H9 (cell line): ENCODE measurements at regions not wholly inside any gene's neighbourhood (a gene's known extent, or its start where the extent isn't known, plus 50 kb on each side); places are given as distances from the start of the nearest gene placed in this dataset.

ENCODE experiments used
- DNase-seq: peaks from one replicate; pipeline ENCODE4 v3.0.0-alpha.2; 2017
- H2AFZ ChIP-seq: one replicate; pipeline ENCODE4 v1.6.1; 2013; ENCODE audit warnings: mild to moderate bottlenecking, low read length, control low read depth, moderate library complexity
- H2AK5ac ChIP-seq: 2 replicates; pipeline ENCODE4 v1.6.1; 2013; ENCODE audit warnings: low read length, control low read depth, mixed read lengths; ENCODE audit not compliant: insufficient read length
- H2BK120ac ChIP-seq: one replicate; pipeline ENCODE4 v1.6.1; 2013; ENCODE audit warnings: low read depth, mild to moderate bottlenecking, low read length, control low read depth, inconsistent platforms; ENCODE audit not compliant: poor library complexity, severe bottlenecking
- H2BK12ac ChIP-seq: 2 replicates; pipeline ENCODE4 v1.6.1; 2013; ENCODE audit warnings: low read length, control low read depth, mixed read lengths, low read depth; ENCODE audit not compliant: insufficient read length
- H2BK15ac ChIP-seq: 2 replicates; pipeline ENCODE4 v1.6.1; 2013; ENCODE audit warnings: low read depth, low read length, control low read depth
- H2BK20ac ChIP-seq: one replicate; pipeline ENCODE4 v1.6.1; 2013; ENCODE audit warnings: low read depth, mild to moderate bottlenecking, low read length, control low read depth, inconsistent platforms; ENCODE audit not compliant: poor library complexity, severe bottlenecking
- H2BK5ac ChIP-seq: 2 replicates; pipeline ENCODE4 v1.6.1; 2013; ENCODE audit warnings: low read length, control low read depth, mixed read lengths; ENCODE audit not compliant: insufficient read length
- H3K14ac ChIP-seq: 2 replicates; pipeline ENCODE4 v1.6.1; 2013; ENCODE audit warnings: low read length, control low read depth; ENCODE audit not compliant: insufficient read depth
- H3K18ac ChIP-seq: 2 replicates; pipeline ENCODE4 v1.6.1; 2013; ENCODE audit warnings: low read depth, mild to moderate bottlenecking, mixed read lengths, low read length, control low read depth; ENCODE audit not compliant: insufficient read length
- H3K23ac ChIP-seq: 2 replicates; pipeline ENCODE4 v1.6.1; 2013; ENCODE audit warnings: low read length, control low read depth, mixed read lengths, low read depth; ENCODE audit not compliant: insufficient read length
- H3K23me2 ChIP-seq: 2 replicates; pipeline ENCODE4 v1.6.1; 2013; ENCODE audit warnings: low read depth, mild to moderate bottlenecking, mixed read lengths, low read length, control low read depth; ENCODE audit not compliant: insufficient read length, poor library complexity, severe bottlenecking
- H3K27ac ChIP-seq: 2 replicates; pipeline ENCODE4 v1.5.1; 2013; ENCODE audit warnings: low read length, control low read depth, mixed read lengths, low read depth; ENCODE audit not compliant: insufficient read length
- H3K27me3 ChIP-seq: 2 replicates; pipeline ENCODE4 v1.6.1; 2013; ENCODE audit warnings: low read length, control low read depth, inconsistent platforms; ENCODE audit not compliant: insufficient read depth
- H3K4ac ChIP-seq: 2 replicates; pipeline ENCODE4 v1.6.1; 2013; ENCODE audit warnings: low read depth, mild to moderate bottlenecking, control low read depth, inconsistent platforms, low read length, moderate library complexity
- H3K4me1 ChIP-seq: 2 replicates; pipeline ENCODE4 v1.6.1; 2013; ENCODE audit warnings: low read length, control low read depth, inconsistent platforms; ENCODE audit not compliant: insufficient read depth
- H3K4me2 ChIP-seq: 2 replicates; pipeline ENCODE4 v1.6.1; 2013; ENCODE audit warnings: low read length, control low read depth, mixed read lengths; ENCODE audit not compliant: insufficient read length, insufficient read depth
- H3K56ac ChIP-seq: 2 replicates; pipeline ENCODE4 v1.6.1; 2013; ENCODE audit warnings: low read depth, mild to moderate bottlenecking, mixed read lengths, low read length, control low read depth; ENCODE audit not compliant: insufficient read length
- H3K79me1 ChIP-seq: 2 replicates; pipeline ENCODE4 v1.6.1; 2013; ENCODE audit warnings: low read depth, mild to moderate bottlenecking, moderate library complexity, low read length, control low read depth, inconsistent platforms; ENCODE audit not compliant: insufficient read depth, poor library complexity, severe bottlenecking
- H3K79me2 ChIP-seq: 2 replicates; pipeline ENCODE4 v1.6.1; 2013; ENCODE audit warnings: low read length, control low read depth, inconsistent platforms; ENCODE audit not compliant: insufficient read depth
- H3K9ac ChIP-seq: 2 replicates; pipeline ENCODE4 v1.6.1; 2013; ENCODE audit warnings: low read length, control low read depth, mixed read lengths; ENCODE audit not compliant: insufficient read length; ENCODE audit errors: extremely low read depth
- H3K9me3 ChIP-seq: one replicate; pipeline ENCODE4 v1.6.1; 2013; ENCODE audit warnings: low read depth, low read length, inconsistent platforms; ENCODE audit not compliant: control insufficient read depth
- H3T11ph ChIP-seq: one replicate; pipeline ENCODE4 v1.6.1; 2013; ENCODE audit warnings: mild to moderate bottlenecking, low read length, control low read depth, inconsistent platforms
- H4K20me1 ChIP-seq: one replicate; pipeline ENCODE4 v1.6.1; 2013; ENCODE audit not compliant: control insufficient read depth, insufficient read length, insufficient read depth
- H4K5ac ChIP-seq: 2 replicates; pipeline ENCODE4 v1.6.1; 2013; ENCODE audit warnings: low read depth, mild to moderate bottlenecking, mixed read lengths, low read length, control low read depth; ENCODE audit not compliant: insufficient read length
- H4K8ac ChIP-seq: replicated peaks from 2 replicates; pipeline ENCODE4 v1.6.1; 2013; ENCODE audit warnings: low read length, control low read depth, mixed read lengths, low read depth; ENCODE audit not compliant: insufficient read length
- H4K91ac ChIP-seq: 2 replicates; pipeline ENCODE4 v1.6.1; 2013; ENCODE audit warnings: low read depth, mild to moderate bottlenecking, moderate library complexity, mixed read lengths, low read length, control low read depth; ENCODE audit not compliant: insufficient read length
- H3K27ac Mint-ChIP-seq, 3 experiments: 2 replicates in 2 of 3; 3 replicates in 1 of 3; pipeline ENCODE4 v1.8.0; 2020 to 2021; ENCODE audit warnings: mixed read lengths in 3 of 3, mild to moderate bottlenecking in 1 of 3, moderate library complexity in 1 of 3
- H3K27me3 Mint-ChIP-seq: 2 replicates; pipeline ENCODE4 v1.8.0; 2021; ENCODE audit warnings: low read depth, mild to moderate bottlenecking, moderate library complexity, mixed read lengths
- H3K36me3 Mint-ChIP-seq, 3 experiments: 2 replicates in 2 of 3; 3 replicates in 1 of 3; pipeline ENCODE4 v1.8.0; 2020 to 2021; ENCODE audit warnings: low read depth in 3 of 3, mixed read lengths in 3 of 3; ENCODE audit not compliant: insufficient read depth in 1 of 3
- H3K4me1 Mint-ChIP-seq, 2 experiments: 2 replicates each; pipeline ENCODE4 v1.8.0; 2020; ENCODE audit warnings: mixed read lengths in 2 of 2
- H3K4me3 Mint-ChIP-seq, 2 experiments: 2 replicates in 1 of 2; 3 replicates in 1 of 2; pipeline ENCODE4 v1.8.0; 2020 to 2021; ENCODE audit warnings: mild to moderate bottlenecking in 2 of 2, mixed read lengths in 2 of 2, moderate library complexity in 1 of 2
- H3K9me3 Mint-ChIP-seq, 2 experiments: 2 replicates in 1 of 2; 3 replicates in 1 of 2; pipeline ENCODE4 v1.8.0; 2020; ENCODE audit warnings: mild to moderate bottlenecking in 2 of 2, mixed read lengths in 2 of 2, moderate library complexity in 1 of 2
- CTCF ChIP-seq: fragments of 200-600 bp; sonication (generic); conservative IDR thresholded peaks from 3 replicates; pipeline ENCODE4 v1.8.0; 2021; ENCODE audit warnings: antibody characterized with exemption, mild to moderate bottlenecking
- WGBS: extraction: QIAGEN DNeasy Blood & Tissue Kit; methylation state at CpG from one replicate; pipeline ENCODE4 v1.1.7; 2013; ENCODE audit warnings: missing lambda C conversion rate, low lambda C conversion rate, mixed read lengths; ENCODE audit not compliant: insufficient read length; ENCODE audit errors: extremely low coverage; 5-methylcytosine and 5-hydroxymethylcytosine counted together

DNA sequence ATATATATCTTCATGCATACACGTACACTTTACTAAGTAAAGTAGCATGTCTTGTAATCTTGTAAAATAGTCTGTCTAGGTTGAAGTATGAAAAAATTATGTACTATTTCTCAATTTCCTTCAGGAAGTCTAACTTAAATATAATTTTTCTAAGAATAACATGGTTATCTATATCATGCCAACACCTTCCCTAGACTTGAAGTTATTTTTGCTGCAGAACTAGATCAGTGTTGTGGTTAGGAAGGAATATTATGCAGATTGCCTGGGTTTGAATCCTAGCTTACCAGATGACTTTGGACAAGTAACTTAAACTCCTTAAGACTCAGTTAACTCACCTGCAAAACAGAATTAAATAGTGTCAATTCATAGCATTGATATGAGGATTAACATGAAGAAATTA, 142.2 kb upstream of the SEMA3A start:
- Histone ChIP-seq H3K56ac (no peak overlapping the region), H4K91ac (no peak overlapping the region), H3K23me2 (no peaks in the 10 kb centered on the region), H2BK12ac (no peak overlapping the region), H3K9ac (no peak overlapping the region), H3K14ac (no peak overlapping the region), H2BK120ac (no peak overlapping the region), H4K5ac (no peak overlapping the region), H3K18ac (no peak overlapping the region), H2BK15ac (no peak overlapping the region), H3K79me2 (no peaks in the 10 kb centered on the region), H4K8ac (no peak overlapping the region), H3K79me1 (no peaks in the 10 kb centered on the region), H3K9me3 (no peaks in the 10 kb centered on the region), H4K20me1 (no peaks in the 10 kb centered on the region), H3K4me1 (no peaks in the 10 kb centered on the region), H3T11ph (no peak overlapping the region), H3K23ac (no peak overlapping the region), H3K4me2 (no peak overlapping the region), H3K27ac (no peak overlapping the region), H2BK5ac (no peak overlapping the region), H2AK5ac (no peak overlapping the region), H3K27me3 (no peaks in the 10 kb centered on the region), H2AFZ (no peak overlapping the region), H2BK20ac (no peak overlapping the region), H3K4ac (no peak overlapping the region)
- Mint-ChIP-seq H3K27me3 (no peaks in the 10 kb centered on the region), H3K9me3 (no peaks in the 10 kb centered on the region), H3K4me1 (peaks cover 0 to 6% of the 10 kb centered on the region in 2 experiments; a peak in 3 of 4 replicates), H3K27ac (no peak overlapping the region), H3K4me3 (no peak overlapping the region), H3K36me3 (no peaks in the 10 kb centered on the region)
- no peak for TF ChIP-seq CTCF
- WGBS: no CpG with 5 or more reads among the region's 1 CpG
- no peak for DNase-seq
